BJ (cell line): ENCODE measurements at regions not wholly inside any gene's neighbourhood (a gene's known extent, or its start where the extent isn't known, plus 50 kb on each side); places are given as distances from the start of the nearest gene placed in this dataset.

Experiments used
- CTCF ChIA-PET: fragments of 350-600 bp; formaldehyde crosslinking; extraction: SDS; loops from one replicate; lab custom pipeline; 2021; ENCODE audit warnings: antibody characterized with exemption, inconsistent platforms; lab: Yijun Ruan, JAX
- POLR2A ChIA-PET: fragments of 300-600 bp; sonication (Branson Sonifier 250); formaldehyde crosslinking; extraction: SDS; loops from one replicate; lab custom pipeline; 2021; ENCODE audit warnings: antibody characterized with exemption; lab: Charles Lee
- DNase-seq: peaks from one replicate; pipeline ENCODE4 v3.0.0-alpha.2; 2011; ENCODE audit warnings: low read depth
- H3K27me3 ChIP-seq: 2 replicates; pipeline ENCODE4 v1.6.0; 2011; ENCODE audit warnings: low read length; ENCODE audit not compliant: control insufficient read depth, insufficient read depth
- H3K36me3 ChIP-seq: 2 replicates; pipeline ENCODE4 v1.5.1; 2011; ENCODE audit warnings: low read length; ENCODE audit not compliant: control insufficient read depth, insufficient read depth
- H3K4me3 ChIP-seq: 2 replicates; pipeline ENCODE4 v1.5.1; 2011; ENCODE audit warnings: low read depth, mild to moderate bottlenecking, control low read depth, low read length
- TF ChIP-seq, protein P1 (sequence below): IDR thresholded peaks from 2 replicates; pipeline ENCODE4 v1.5.1; 2011; ENCODE audit warnings: low read depth, mild to moderate bottlenecking, control low read depth, inconsistent platforms, low read length, moderate library complexity; ENCODE audit not compliant: insufficient read depth

DNA sequence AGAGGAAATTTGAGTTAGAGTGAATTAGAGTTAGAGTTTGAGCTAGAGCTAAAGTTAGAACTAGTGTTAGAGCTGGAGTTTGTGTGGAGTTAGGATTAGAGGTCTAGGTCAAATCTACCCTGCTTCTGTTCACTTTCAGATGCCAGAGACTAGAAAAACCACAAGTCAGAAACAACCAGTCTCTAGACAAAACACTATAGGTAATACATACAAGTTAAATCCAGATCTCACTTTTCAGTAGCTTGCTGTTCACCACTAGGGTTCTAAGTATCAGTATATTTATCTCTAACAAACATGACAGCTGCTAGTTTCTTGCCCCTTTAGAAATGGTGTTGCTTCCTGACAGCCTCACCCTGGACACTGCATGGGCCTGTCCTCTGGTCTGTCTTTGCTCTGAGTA, 300.7 kb downstream of the ARAP2 start:
- H3K4me3 ChIP-seq, result no peak overlapping the region
- POLR2A ChIA-PET, result no interaction called here
- H3K36me3 ChIP-seq, result no peaks in the 10 kb centered on the region
- CTCF ChIA-PET, result no interaction called here
- no peaks in the 10 kb centered on the region for H3K27me3 ChIP-seq
- no peak for DNase-seq
- TF ChIP-seq, protein P1, sequence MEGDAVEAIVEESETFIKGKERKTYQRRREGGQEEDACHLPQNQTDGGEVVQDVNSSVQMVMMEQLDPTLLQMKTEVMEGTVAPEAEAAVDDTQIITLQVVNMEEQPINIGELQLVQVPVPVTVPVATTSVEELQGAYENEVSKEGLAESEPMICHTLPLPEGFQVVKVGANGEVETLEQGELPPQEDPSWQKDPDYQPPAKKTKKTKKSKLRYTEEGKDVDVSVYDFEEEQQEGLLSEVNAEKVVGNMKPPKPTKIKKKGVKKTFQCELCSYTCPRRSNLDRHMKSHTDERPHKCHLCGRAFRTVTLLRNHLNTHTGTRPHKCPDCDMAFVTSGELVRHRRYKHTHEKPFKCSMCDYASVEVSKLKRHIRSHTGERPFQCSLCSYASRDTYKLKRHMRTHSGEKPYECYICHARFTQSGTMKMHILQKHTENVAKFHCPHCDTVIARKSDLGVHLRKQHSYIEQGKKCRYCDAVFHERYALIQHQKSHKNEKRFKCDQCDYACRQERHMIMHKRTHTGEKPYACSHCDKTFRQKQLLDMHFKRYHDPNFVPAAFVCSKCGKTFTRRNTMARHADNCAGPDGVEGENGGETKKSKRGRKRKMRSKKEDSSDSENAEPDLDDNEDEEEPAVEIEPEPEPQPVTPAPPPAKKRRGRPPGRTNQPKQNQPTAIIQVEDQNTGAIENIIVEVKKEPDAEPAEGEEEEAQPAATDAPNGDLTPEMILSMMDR, result no peak

DNA sequence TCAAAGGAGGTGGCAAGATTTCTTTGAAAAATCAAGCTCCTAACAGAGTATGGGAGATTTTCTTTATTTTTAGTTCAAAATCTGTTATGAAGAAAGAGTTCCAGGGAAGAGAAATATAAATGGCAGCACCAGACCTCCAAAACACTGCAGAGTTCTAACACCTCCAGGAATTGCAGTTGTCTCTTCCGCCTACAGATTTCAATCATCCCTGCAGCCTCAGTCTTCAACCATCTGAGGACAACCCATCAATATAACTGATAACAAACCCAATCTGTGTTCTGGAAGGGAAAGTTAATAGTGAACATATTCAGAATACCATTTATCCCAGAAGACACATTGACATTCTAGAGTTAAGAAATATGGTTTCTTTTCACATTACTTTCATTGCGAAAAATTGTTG, 296.1 kb downstream of the ARAP2 start:
- CTCF ChIA-PET, result interaction anchor here (1.0 kb wide), 1 partner anchor 13 kb away, joined by 3 read pairs; no protein-coding TSS in a partner anchor
- Histone ChIP-seq H3K36me3 (no peaks in the 10 kb centered on the region), H3K4me3 (no peak overlapping the region), H3K27me3 (no peaks in the 10 kb centered on the region)
- DNase-seq, result no peak
- POLR2A ChIA-PET, result no interaction called here
- TF ChIP-seq, protein P1, result no peak

DNA sequence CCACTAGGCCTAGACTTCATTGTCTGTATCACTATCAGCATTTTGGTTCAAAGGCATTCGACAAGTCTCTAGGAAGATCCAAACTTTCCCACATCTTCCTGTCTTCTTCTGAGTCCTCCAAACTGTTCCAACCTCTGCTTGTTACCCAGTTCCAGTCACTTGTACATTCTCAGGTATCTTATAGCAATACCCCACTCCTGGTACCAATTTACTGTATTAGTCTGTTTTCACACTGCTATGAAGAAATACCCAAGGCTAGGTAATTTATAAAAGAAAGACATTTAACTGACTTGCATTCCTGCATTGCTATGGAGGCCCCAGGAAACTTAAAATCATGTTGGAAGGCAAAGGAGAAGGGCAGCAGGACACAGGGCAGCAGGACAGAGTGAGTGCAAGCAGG, 293.9 kb downstream of the ARAP2 start:
- no peaks in the 10 kb centered on the region for H3K27me3 ChIP-seq
- H3K4me3 ChIP-seq, result no peak overlapping the region
- ChIA-PET POLR2A (no interaction called here), CTCF (no interaction called here)
- no peaks in the 10 kb centered on the region for H3K36me3 ChIP-seq
- TF ChIP-seq, protein P1, result no peak
- DNase-seq, result no peak

DNA sequence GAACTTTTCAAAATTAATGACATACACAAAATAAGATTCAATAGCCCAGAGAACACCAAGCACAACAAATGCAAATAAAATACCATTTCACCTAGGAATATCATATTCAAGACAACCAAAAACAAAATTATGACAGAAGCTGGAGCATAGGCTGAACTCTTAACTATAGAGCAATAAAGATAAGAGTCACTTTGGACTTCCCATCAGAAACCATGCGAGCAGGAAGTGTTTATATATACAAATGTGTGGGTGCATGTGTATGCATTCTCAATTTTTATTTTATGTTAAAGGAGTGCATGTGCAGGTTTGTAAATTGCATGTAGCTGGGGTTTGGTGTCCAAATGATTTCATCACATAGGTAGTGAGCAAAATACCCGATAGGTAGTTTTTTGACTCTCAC, 291.6 kb downstream of the ARAP2 start:
- no peak overlapping the region for H3K4me3 ChIP-seq
- DNase-seq, result no peak
- CTCF ChIA-PET, result no interaction called here
- POLR2A ChIA-PET, result no interaction called here
- no peaks in the 10 kb centered on the region for H3K27me3 ChIP-seq
- H3K36me3 ChIP-seq, result no peaks in the 10 kb centered on the region
- TF ChIP-seq, protein P1, result no peak

DNA sequence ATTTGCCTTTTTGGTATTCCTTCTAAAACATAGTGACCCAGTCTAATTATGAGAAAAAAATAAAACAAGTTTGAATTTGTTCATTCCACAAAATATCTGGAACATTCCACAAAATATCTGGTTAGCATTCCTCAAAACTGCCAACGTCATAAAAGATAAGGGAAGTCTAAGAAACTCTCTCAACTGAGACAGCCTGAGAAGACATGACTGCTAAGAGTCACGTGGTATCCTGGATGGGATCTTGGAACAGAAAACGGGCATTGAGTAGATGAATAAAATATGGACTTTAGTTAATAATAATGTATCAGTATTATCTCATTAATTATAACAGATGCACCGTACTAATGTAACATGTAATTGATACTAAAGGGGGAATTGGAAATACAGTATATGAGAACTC, 280.9 kb downstream of the ARAP2 start:
- Histone ChIP-seq H3K27me3 (no peaks in the 10 kb centered on the region), H3K4me3 (no peak overlapping the region), H3K36me3 (no peaks in the 10 kb centered on the region)
- no peak for DNase-seq
- CTCF ChIA-PET, result interaction anchor here (0.7 kb wide), 1 partner anchor 177 kb away, joined by 3 read pairs; no protein-coding TSS in a partner anchor
- POLR2A ChIA-PET, result no interaction called here
- TF ChIP-seq, protein P1, result no peak
